Stimulated activated CD8-positive, alpha-beta memory T cell treated with anti-CD3 and anti-CD28 coated beads, Interleukin-12 subunit alpha, Interleukin-12 subunit beta, amount 100 ng/mL, for 24 hours (primary cell): ENCODE measurements at regions not wholly inside any gene's neighbourhood (a gene's known extent, or its start where the extent isn't known, plus 50 kb on each side); places are given as distances from the start of the nearest gene placed in this dataset.
"Not testable (repeated sequence)": the region's sequence is repeated elsewhere in the genome, so short reads cannot be mapped to it uniquely, and the experiment has no call there.

Source experiments
- DNase-seq: peaks from one replicate; pipeline ENCODE4 v3.0.0-alpha.2; 2020; ENCODE audit errors: extremely low read depth

GRCh38 chr14:34065236-34065635 is 114.4 kb upstream of the EGLN3 start:
- DNase-seq, result no peak

DNA sequence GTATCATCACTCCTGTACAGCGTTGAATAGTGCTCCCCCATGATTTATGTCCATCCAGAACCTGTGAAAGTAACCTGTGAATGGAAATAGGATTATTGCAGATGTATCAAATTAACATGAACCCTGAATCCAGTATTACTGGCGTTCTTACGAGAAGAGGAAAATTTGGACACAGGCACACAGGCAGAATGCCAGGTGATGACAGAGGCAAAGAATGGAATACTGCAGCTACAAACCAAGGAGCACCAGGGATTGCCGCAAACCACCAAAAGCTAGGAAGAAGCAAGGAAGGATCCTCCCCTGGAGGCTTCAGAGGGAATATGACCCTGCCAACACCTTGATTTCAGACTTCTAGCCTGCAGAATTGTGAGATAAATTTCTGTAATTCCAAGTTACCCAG is 113.5 kb upstream of the EGLN3 start:
- DNase-seq, result no peak

- no peak for DNase-seq
Measured at GRCh38 chr14:34063470-34064164, 112.7 kb upstream of the EGLN3 start.

DNA sequence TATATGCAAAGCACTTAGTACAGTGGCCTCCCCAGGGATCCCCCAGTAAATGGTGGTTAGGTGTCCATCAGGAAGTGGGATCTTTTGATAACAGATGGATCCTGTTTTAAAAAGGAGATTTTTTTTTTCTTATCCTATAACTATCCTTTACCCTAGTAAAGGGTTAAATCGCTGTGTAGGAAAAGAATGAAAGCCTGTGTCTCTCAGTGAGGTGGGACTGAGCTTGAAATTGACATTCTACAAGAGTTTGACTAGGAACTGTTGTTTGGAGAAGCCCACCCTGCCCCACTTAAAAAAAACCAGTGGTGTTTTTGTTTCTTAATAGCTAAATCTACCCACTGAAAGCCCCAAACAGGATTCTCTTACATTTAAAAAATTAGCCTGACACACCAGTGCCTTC is 112.2 kb upstream of the EGLN3 start:
- DNase-seq, result no peak

DNA sequence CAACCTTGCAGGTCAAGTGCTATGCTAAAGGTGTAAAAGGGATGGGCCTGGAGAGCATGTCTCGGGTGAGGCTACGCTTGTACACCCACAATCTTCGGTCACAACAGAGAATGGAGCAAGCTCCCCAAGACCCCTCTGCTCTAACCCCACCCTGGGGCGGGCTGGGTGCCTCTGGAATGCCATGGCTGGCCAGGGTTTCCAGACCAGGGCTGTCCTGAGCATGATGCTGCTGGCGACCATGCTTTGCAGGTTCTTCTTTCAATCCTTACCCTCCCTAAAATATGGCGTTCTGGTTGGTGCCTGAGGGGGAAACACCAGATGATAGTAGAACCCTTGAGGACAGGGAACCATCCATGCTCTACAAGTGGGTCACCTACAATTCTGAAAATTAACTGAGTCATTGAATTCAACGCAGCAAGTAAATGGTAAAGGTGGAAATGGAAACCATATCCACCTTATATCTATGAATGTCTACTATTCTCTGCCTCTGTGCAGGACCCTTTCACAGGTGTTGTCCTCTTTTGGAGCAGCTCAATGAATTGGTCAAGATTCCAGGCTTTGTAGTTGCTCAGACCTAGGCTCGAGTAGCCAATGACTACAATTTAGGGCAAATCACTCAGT is 111.6 kb upstream of the EGLN3 start:
- DNase-seq, result no peak

- no peak for DNase-seq
Measured at GRCh38 chr14:34060651-34060999, 109.8 kb upstream of the EGLN3 start.

- DNase-seq, result peak; percentile 8
Measured at GRCh38 chr14:34059925-34060650, 109.2 kb upstream of the EGLN3 start.

GRCh38 chr14:34059037-34059924 is 108.4 kb upstream of the EGLN3 start:
- DNase-seq, result no peak

DNA sequence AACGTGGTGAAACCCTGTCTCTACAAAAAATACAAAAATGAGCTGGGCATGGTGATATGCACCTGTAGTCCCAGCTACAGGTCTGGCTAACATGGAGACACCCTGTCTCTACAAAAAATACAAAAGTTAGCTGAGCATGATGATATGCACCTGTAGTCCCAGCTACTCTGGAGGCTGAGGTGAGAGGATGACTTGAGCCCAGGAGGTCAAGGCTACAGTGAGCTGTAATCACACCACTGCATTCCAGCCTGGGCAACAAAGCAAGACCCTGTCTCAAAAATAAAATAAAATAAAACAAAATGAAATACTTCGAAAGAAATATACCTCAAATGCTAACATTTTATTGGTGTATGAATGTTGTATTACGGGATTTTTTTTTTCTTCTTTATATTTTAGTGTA is 107.6 kb upstream of the EGLN3 start:
- no peak for DNase-seq

GRCh38 chr14:34056046-34056445 is 105.2 kb upstream of the EGLN3 start:
- DNase-seq, result no peak

- DNase-seq, result no peak
Measured at GRCh38 chr14:34055157-34055950, 104.5 kb upstream of the EGLN3 start.

GRCh38 chr14:34053666-34054065 is 102.8 kb upstream of the EGLN3 start:
- no peak for DNase-seq

DNA sequence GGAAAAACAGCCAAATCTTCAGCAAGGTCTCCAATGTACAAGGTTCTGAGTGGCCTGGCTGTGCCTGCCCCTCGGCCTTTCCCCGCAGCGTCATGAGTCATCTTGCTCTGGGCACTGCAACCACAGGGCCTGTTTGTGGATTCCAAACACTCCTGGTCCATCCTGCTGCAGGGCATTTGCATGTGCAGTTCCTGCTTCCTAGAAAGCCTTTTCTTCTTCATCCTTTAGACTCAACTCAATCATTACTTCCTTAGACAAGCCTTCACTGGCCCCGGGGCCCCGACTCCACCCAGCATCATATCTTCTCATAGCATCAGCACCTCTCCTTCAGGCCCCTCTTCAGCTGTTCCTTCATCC is 101.8 kb upstream of the EGLN3 start:
- no peak for DNase-seq

GRCh38 chr14:34051966-34052657 is 101.2 kb upstream of the EGLN3 start:
- DNase-seq, result no peak

DNA sequence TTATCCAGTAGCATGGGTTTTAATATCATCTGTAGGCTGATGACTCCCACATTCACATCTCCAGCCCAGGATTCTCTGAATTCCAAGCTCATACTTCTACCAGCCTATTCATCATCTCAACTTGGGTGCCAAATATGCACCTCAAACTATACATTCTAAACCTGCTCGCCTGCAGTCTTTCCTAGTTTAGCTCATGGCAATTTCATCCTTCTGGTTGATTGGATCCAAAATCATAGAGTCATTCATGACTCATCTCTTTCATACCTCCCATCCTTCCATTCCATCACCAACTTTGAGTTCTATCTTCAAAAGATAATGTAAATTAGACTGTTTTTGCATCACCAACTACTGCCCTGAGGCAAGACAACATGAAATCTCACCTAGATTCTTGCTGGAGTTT is 99.7 kb upstream of the EGLN3 start:
- DNase-seq, result no peak

DNA sequence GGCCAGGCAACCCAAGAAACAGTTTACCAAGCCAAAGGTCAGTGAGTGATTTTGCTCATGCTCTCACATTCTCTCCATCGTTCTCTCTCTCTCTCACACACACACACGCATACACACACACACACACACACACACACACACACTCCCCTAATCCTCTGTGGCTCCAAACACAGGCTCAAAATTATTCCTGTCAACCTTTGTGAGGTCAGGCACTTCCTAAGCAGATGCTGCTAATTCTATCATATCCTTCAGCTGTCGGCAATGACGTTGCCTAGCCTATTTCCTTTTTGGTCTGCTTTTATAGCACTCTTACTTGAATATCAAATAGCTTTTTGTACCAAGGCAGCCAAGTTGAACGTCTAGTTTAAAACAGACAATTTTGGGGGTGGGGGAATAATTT is 98.9 kb upstream of the EGLN3 start:
- no peak for DNase-seq

GRCh38 chr14:34049187-34049586 is 98.3 kb upstream of the EGLN3 start:
- not testable (repeated sequence) for DNase-seq

DNA sequence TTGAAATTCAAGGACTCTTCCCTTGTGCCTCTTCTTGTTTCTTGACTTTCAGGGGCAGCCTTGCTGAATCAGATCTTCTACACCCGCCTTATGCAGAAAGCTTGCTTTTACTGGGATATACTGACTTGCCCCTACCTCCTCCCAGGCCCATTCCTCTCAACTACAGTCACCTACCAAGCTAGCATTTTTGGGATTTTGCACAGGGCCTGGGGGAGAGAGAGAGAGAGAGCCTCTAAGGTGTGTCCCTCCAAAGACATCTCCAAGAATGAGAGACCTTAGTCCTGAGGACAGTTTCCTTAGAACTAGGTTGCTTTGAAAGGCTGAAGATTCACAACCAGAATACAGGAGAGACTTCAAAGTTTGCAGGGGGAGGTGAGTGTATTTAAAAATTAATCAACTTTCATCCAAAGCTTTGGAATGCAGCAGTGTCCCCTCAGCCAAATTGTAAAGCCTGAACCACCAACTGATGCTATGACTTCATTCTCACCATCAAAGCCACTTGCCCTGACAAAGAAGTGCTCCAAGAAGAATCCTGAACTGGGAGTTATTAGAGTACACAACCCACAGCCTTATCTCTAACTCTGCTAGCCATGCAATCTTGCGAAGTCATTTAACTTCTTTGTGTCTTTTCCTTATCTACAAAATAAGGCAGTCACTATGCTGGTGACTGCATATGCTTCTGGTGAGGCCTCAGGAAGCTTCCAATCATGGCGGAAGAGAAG is 96.1 kb upstream of the EGLN3 start:
- DNase-seq, result no peak

GRCh38 chr14:34044666-34045306 is 93.9 kb upstream of the EGLN3 start:
- no peak for DNase-seq

GRCh38 chr14:34044373-34044637 is 93.4 kb upstream of the EGLN3 start:
- DNase-seq, result no peak
